Skeletal muscle satellite cell (primary cell): ENCODE measurements at regions not wholly inside any gene's neighbourhood (a gene's known extent, or its start where the extent isn't known, plus 50 kb on each side); places are given as distances from the start of the nearest gene placed in this dataset.

ENCODE experiments used
- H3K27me3 ChIP-seq: 2 replicates; pipeline ENCODE4 v1.7.0; 2013; ENCODE audit warnings: low read length; ENCODE audit not compliant: control insufficient read depth, insufficient read depth
- H3K36me3 ChIP-seq: 2 replicates; pipeline ENCODE4 v1.7.0; 2013; ENCODE audit warnings: mild to moderate bottlenecking, control low read depth, low read length; ENCODE audit not compliant: insufficient read depth
- H3K4me1 ChIP-seq: 2 replicates; pipeline ENCODE4 v1.7.0; 2013; ENCODE audit warnings: low read length; ENCODE audit not compliant: control insufficient read depth, insufficient read depth
- H3K4me2 ChIP-seq: 2 replicates; pipeline ENCODE4 v1.7.0; 2013; ENCODE audit warnings: mild to moderate bottlenecking, low read length
- H3K4me3 ChIP-seq: 2 replicates; pipeline ENCODE4 v1.7.0; 2013; ENCODE audit warnings: low read length
- H3K9ac ChIP-seq: 2 replicates; pipeline ENCODE4 v1.7.0; 2013; ENCODE audit warnings: mild to moderate bottlenecking, low read depth, low read length, moderate library complexity
- H3K9me3 ChIP-seq: replicated peaks from 2 replicates; pipeline ENCODE4 v1.7.0; 2013; ENCODE audit warnings: mild to moderate bottlenecking, control low read depth, low read length

GRCh38 chr13:76724421-76724820, 161.8 kb downstream of the KCTD12 start:
- H3K4me2 ChIP-seq = peak overlapping the region; percentile 37

GRCh38 chr13:76723551-76724232, 162.5 kb downstream of the KCTD12 start:
- Histone ChIP-seq H3K27me3 (no peaks in the 10 kb centered on the region), H3K4me3 (no peak overlapping the region), H3K9ac (peak overlapping the region; percentile 45), H3K36me3 (no peaks in the 10 kb centered on the region), H3K4me2 (peak overlapping the region; percentile 44), H3K4me1 (peaks cover 31% of the 10 kb centered on the region), H3K9me3 (no peaks in the 10 kb centered on the region)

More at GRCh38 chr13:76724421-76724820, 161.8 kb downstream of the KCTD12 start:
- no peaks in the 10 kb centered on the region for H3K27me3 ChIP-seq
- peak overlapping the region; percentile 23 for H3K9ac ChIP-seq
- no peaks in the 10 kb centered on the region for H3K9me3 ChIP-seq
- H3K36me3 ChIP-seq = no peaks in the 10 kb centered on the region
- peaks cover 31% of the 10 kb centered on the region for H3K4me1 ChIP-seq
- no peak overlapping the region for H3K4me3 ChIP-seq

GRCh38 chr13:76722782-76723181, 163.4 kb downstream of the KCTD12 start:
- Histone ChIP-seq H3K4me3 (no peak overlapping the region), H3K9ac (peak overlapping the region; percentile 45), H3K4me2 (no peak overlapping the region), H3K9me3 (no peaks in the 10 kb centered on the region), H3K4me1 (peaks cover 31% of the 10 kb centered on the region), H3K36me3 (no peaks in the 10 kb centered on the region), H3K27me3 (no peaks in the 10 kb centered on the region)

GRCh38 chr13:76720821-76721220, 165.4 kb downstream of the KCTD12 start:
- H3K27me3 ChIP-seq = no peaks in the 10 kb centered on the region
- H3K4me2 ChIP-seq = no peak overlapping the region
- H3K9ac ChIP-seq = no peak overlapping the region
- no peak overlapping the region for H3K4me3 ChIP-seq
- H3K4me1 ChIP-seq = peaks cover 31% of the 10 kb centered on the region
- H3K36me3 ChIP-seq = no peaks in the 10 kb centered on the region
- H3K9me3 ChIP-seq = no peaks in the 10 kb centered on the region

- Histone ChIP-seq H3K27me3 (no peaks in the 10 kb centered on the region), H3K9me3 (no peaks in the 10 kb centered on the region), H3K36me3 (no peaks in the 10 kb centered on the region), H3K4me1 (peaks cover 30% of the 10 kb centered on the region), H3K4me3 (no peak overlapping the region), H3K9ac (no peak overlapping the region), H3K4me2 (no peak overlapping the region)
Measured at GRCh38 chr13:76720416-76720815, 165.8 kb downstream of the KCTD12 start.

- Histone ChIP-seq H3K27me3 (no peaks in the 10 kb centered on the region), H3K36me3 (no peaks in the 10 kb centered on the region)
Measured at GRCh38 chr13:76719955-76720354, 166.2 kb downstream of the KCTD12 start.

GRCh38 chr13:76717092-76717491, 169.1 kb downstream of the KCTD12 start:
- Histone ChIP-seq H3K9me3 (no peaks in the 10 kb centered on the region), H3K27me3 (no peaks in the 10 kb centered on the region), H3K4me1 (peaks cover 10% of the 10 kb centered on the region), H3K36me3 (no peaks in the 10 kb centered on the region), H3K4me2 (no peak overlapping the region), H3K4me3 (no peak overlapping the region), H3K9ac (no peak overlapping the region)

More at GRCh38 chr13:76719955-76720354, 166.2 kb downstream of the KCTD12 start:
- no peak overlapping the region for H3K9ac ChIP-seq
- H3K4me3 ChIP-seq = no peak overlapping the region
- no peaks in the 10 kb centered on the region for H3K9me3 ChIP-seq
- H3K4me1 ChIP-seq = peaks cover 30% of the 10 kb centered on the region
- H3K4me2 ChIP-seq = no peak overlapping the region

GRCh38 chr13:76715621-76716020, 170.6 kb downstream of the KCTD12 start:
- H3K4me2 ChIP-seq = no peak overlapping the region
- H3K4me1 ChIP-seq = peaks cover 22% of the 10 kb centered on the region
- no peak overlapping the region for H3K4me3 ChIP-seq
- H3K9me3 ChIP-seq = no peaks in the 10 kb centered on the region
- H3K36me3 ChIP-seq = no peaks in the 10 kb centered on the region
- no peak overlapping the region for H3K9ac ChIP-seq
- no peaks in the 10 kb centered on the region for H3K27me3 ChIP-seq

- Histone ChIP-seq H3K9me3 (no peaks in the 10 kb centered on the region), H3K9ac (no peak overlapping the region), H3K27me3 (no peaks in the 10 kb centered on the region), H3K4me2 (no peak overlapping the region), H3K36me3 (no peaks in the 10 kb centered on the region), H3K4me1 (peaks cover 25% of the 10 kb centered on the region), H3K4me3 (no peak overlapping the region)
Measured at GRCh38 chr13:76715075-76715474, 171.1 kb downstream of the KCTD12 start.

- H3K4me3 ChIP-seq = no peak overlapping the region
- H3K27me3 ChIP-seq = no peaks in the 10 kb centered on the region
- no peak overlapping the region for H3K4me2 ChIP-seq
- peaks cover 29% of the 10 kb centered on the region for H3K4me1 ChIP-seq
- H3K36me3 ChIP-seq = no peaks in the 10 kb centered on the region
- no peaks in the 10 kb centered on the region for H3K9me3 ChIP-seq
- no peak overlapping the region for H3K9ac ChIP-seq
Measured at GRCh38 chr13:76713280-76713679, 172.9 kb downstream of the KCTD12 start.

GRCh38 chr13:76711550-76712182, 174.5 kb downstream of the KCTD12 start:
- H3K27me3 ChIP-seq = no peaks in the 10 kb centered on the region
- H3K36me3 ChIP-seq = no peaks in the 10 kb centered on the region
- H3K4me3 ChIP-seq = no peak overlapping the region
- no peaks in the 10 kb centered on the region for H3K9me3 ChIP-seq
- H3K4me1 ChIP-seq = peaks cover 36% of the 10 kb centered on the region
- H3K4me2 ChIP-seq = peak overlapping the region; percentile 51
- H3K9ac ChIP-seq = peak overlapping the region; percentile 21

GRCh38 chr13:76709851-76710250, 176.4 kb downstream of the KCTD12 start:
- no peaks in the 10 kb centered on the region for H3K9me3 ChIP-seq
- H3K9ac ChIP-seq = no peak overlapping the region
- no peak overlapping the region for H3K4me3 ChIP-seq
- peaks cover 30% of the 10 kb centered on the region for H3K4me1 ChIP-seq
- no peaks in the 10 kb centered on the region for H3K27me3 ChIP-seq
- H3K36me3 ChIP-seq = no peaks in the 10 kb centered on the region
- H3K4me2 ChIP-seq = no peak overlapping the region
